GM20000 (cell line): ENCODE measurements at regions not wholly inside any gene's neighbourhood (a gene's known extent, or its start where the extent isn't known, plus 50 kb on each side); places are given as distances from the start of the nearest gene placed in this dataset.
"Not testable (repeated sequence)": the region's sequence is repeated elsewhere in the genome, so short reads cannot be mapped to it uniquely, and the experiment has no call there.

ENCODE experiments used
- DNase-seq: peaks from one replicate; pipeline ENCODE4 v3.0.0; 2012; ENCODE audit warnings: low spot score
- TF ChIP-seq, protein P1 (sequence below): IDR thresholded peaks from 2 replicates; pipeline ENCODE4 v1.5.1; 2012; ENCODE audit warnings: mild to moderate bottlenecking, control low read depth; ENCODE audit errors: extremely low read depth, missing control alignments

GRCh38 chr4:12359420-12359819, 930.7 kb upstream of the HS3ST1 start:
- TF ChIP-seq, protein P1, sequence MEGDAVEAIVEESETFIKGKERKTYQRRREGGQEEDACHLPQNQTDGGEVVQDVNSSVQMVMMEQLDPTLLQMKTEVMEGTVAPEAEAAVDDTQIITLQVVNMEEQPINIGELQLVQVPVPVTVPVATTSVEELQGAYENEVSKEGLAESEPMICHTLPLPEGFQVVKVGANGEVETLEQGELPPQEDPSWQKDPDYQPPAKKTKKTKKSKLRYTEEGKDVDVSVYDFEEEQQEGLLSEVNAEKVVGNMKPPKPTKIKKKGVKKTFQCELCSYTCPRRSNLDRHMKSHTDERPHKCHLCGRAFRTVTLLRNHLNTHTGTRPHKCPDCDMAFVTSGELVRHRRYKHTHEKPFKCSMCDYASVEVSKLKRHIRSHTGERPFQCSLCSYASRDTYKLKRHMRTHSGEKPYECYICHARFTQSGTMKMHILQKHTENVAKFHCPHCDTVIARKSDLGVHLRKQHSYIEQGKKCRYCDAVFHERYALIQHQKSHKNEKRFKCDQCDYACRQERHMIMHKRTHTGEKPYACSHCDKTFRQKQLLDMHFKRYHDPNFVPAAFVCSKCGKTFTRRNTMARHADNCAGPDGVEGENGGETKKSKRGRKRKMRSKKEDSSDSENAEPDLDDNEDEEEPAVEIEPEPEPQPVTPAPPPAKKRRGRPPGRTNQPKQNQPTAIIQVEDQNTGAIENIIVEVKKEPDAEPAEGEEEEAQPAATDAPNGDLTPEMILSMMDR = no peak
- DNase-seq = no peak

GRCh38 chr4:12333083-12333482, 904.4 kb upstream of the HS3ST1 start:
- not testable (repeated sequence) for DNase-seq

DNA sequence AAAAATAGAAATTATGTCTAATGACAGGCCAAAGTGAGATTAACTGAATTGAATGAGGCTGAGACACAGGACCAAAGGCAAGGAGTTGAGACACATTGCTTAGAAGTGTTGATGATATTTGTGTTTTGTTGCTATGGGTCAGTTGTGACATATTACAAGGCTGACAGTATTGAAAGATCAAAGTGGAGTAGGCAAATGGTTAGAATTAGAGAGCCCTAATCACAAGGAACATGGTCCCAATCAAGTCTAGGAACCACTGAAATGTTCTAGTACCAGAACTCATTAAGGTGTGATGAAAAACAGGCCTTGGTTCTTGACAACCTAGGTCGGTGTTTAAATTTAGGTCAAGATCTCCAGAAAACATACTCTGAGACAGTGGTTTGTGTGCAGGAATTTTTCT, 896.3 kb upstream of the HS3ST1 start:
- TF ChIP-seq, protein P1 = no peak
- DNase-seq = no peak

DNA sequence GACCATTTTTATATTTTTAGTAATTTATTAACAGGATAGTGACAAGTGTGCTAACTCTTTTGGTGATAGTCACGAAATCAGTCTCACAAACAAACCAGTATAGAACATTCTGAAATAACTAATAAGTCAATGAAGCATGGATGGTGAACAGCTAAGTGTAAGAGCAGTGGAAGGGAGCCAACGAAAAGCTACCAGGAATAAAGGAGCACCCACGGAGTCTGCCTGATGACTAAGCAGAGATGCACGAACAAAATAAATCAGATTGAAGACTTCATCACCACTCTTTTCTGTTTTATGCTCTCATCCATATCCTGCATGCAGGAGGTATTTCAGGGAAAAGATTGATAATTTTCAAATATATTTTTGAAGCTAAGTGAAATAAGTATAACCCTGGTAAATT, 891.1 kb upstream of the HS3ST1 start:
- TF ChIP-seq, protein P1 = no peak
- no peak for DNase-seq

DNA sequence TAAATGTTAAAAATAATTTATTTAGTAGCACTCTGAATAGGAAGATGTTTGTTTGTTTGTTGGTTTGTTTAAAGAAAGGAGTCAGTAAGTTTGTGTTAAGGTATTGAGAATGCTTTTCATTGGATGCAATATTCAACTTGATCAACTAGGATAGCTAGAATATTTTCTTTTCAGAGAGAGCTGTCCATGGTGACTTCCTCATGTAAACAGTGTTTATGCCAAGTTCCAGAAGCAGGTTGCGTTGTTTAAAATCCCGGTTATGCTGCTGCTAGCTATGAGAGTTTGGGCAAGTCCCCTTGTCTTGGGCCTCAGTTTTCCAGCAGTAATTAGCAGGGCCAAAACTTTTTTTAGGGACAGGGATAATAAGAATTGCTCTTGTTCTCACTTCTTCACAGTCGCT, 876.2 kb upstream of the HS3ST1 start:
- TF ChIP-seq, protein P1 = no peak
- no peak for DNase-seq

- TF ChIP-seq, protein P1 = no peak
- DNase-seq = no peak
Observed at GRCh38 chr4:12296366-12296765, 867.7 kb upstream of the HS3ST1 start.

DNA sequence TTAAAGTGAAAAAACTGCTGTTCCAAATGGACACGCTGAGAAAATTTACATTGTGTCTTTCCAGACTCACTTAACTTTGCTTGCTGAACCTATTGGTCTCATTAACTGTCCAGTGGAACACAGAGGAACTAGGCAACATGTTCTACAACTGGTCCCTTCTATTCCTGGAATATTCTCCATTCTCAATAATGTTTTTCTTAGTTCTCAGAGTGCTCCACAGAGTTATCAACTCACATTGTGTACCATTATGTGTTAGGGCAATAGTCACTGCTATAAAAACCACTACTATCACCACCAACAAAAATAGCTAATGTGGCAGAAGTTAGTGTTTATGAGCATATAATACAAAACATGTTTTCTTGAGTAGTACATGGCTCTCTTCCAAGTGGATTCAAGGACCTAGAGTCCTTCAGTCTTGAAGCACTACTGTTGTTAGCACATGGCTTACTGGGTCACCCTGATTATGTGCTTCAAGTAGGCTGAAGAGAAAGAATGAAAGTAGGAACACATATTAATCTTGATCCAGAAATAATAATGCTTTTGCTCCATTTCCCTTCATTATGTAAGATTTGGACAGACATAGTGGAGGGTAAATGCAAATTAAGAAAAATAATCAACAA, 865.3 kb upstream of the HS3ST1 start:
- TF ChIP-seq, protein P1 = no peak
- no peak for DNase-seq

GRCh38 chr4:12286351-12286750, 857.7 kb upstream of the HS3ST1 start:
- TF ChIP-seq, protein P1 = no peak

More at GRCh38 chr4:12286351-12286750, 857.7 kb upstream of the HS3ST1 start:
- no peak for DNase-seq
